B cell (primary cell): ENCODE measurements at regions not wholly inside any gene's neighbourhood (a gene's known extent, or its start where the extent isn't known, plus 50 kb on each side); places are given as distances from the start of the nearest gene placed in this dataset.
A peak's percentile ranks its signal among the peaks of the same experiment; 100 is the strongest.

Experiments
- ATAC-seq: fragments of 200-7000 bp; cut with Tn5 transposase; one replicate; pipeline ENCODE4 v1.10.0; 2021; ENCODE audit warnings: low read depth, mild to moderate bottlenecking, moderate number of reproducible peaks, moderate library complexity
- CTCF ChIA-PET: fragments of 350-600 bp; sonication (Branson Sonifier 250); formaldehyde crosslinking; loops from one replicate; lab custom pipeline; 2021; ENCODE audit warnings: antibody characterized with exemption, inconsistent platforms; lab: Charles Lee
- POLR2A ChIA-PET: fragments of 350-600 bp; sonication (Branson Sonifier 250); formaldehyde crosslinking; loops from one replicate; lab custom pipeline; 2021; ENCODE audit warnings: antibody characterized with exemption; lab: Charles Lee
- DNase-seq: peaks from one replicate; pipeline ENCODE4 v3.0.0; 2013
- H2AFZ ChIP-seq: 2 replicates; pipeline ENCODE4 v1.6.1; 2012; ENCODE audit warnings: mild to moderate bottlenecking, low read depth, low read length; ENCODE audit not compliant: insufficient read depth, poor library complexity, severe bottlenecking
- H3K27ac ChIP-seq, 2 donors: 1 replicate in 1 of 2; 2 replicates in 1 of 2; pipeline ENCODE4 v1.5.1; 2012 to 2013; ENCODE audit warnings: low read length in 2 of 2, mild to moderate bottlenecking in 2 of 2, moderate library complexity in 1 of 2
- H3K27me3 ChIP-seq, 4 experiments: fragments of 200-600 bp in 1 of 4; sonication (generic) in 1 of 4; replicated peaks in 1 of 4; 1 replicate in 2 of 4; 2 replicates in 2 of 4; pipeline versions ENCODE4 v1.6.1 to v1.7.0; 2013 to 2016; ENCODE audit warnings: low read length in 3 of 4, mild to moderate bottlenecking in 2 of 4, mixed read lengths in 1 of 4, moderate library complexity in 1 of 4; ENCODE audit not compliant: insufficient read depth in 4 of 4, control insufficient read depth in 3 of 4; ENCODE audit errors: control extremely low read depth in 1 of 4
- H3K36me3 ChIP-seq, 2 experiments: replicated peaks in 1 of 2; 1 replicate in 1 of 2; 2 replicates in 1 of 2; pipeline versions ENCODE4 v1.6.1 to v1.7.1; 2013; ENCODE audit warnings: low read length in 1 of 2; ENCODE audit not compliant: insufficient read depth in 2 of 2, control insufficient read depth in 1 of 2; ENCODE audit errors: control extremely low read depth in 1 of 2, extremely low read depth in 1 of 2
- H3K4me1 ChIP-seq, 2 donors: fragments of 200-600 bp in 1 of 2; sonication (generic) in 1 of 2; 1 replicate in 1 of 2; 2 replicates in 1 of 2; pipeline versions ENCODE4 v1.5.1 to v1.6.1; 2013 to 2017; ENCODE audit warnings: low read length in 2 of 2; ENCODE audit not compliant: control insufficient read depth in 2 of 2, insufficient read depth in 2 of 2
- H3K4me2 ChIP-seq: replicated peaks from 2 replicates; pipeline ENCODE3; 2012; ENCODE audit warnings: mild to moderate bottlenecking, low read depth, low read length; ENCODE audit not compliant: poor library complexity, severe bottlenecking
- H3K4me3 ChIP-seq, 5 experiments: fragments of 200-600 bp in 1 of 5; sonication (generic) in 1 of 5; 1 replicate in 3 of 5; 2 replicates in 2 of 5; pipeline versions ENCODE4 v1.5.1 to v1.7.0; 2011 to 2016; ENCODE audit warnings: low read length in 4 of 5, mild to moderate bottlenecking in 4 of 5, low read depth in 2 of 5, control low read depth in 1 of 5, moderate library complexity in 1 of 5; ENCODE audit not compliant: insufficient read depth in 1 of 5; ENCODE audit errors: control extremely low read depth in 1 of 5, extremely low read depth in 1 of 5
- H3K79me2 ChIP-seq: fragments of 200-600 bp; sonication (generic); one replicate; pipeline ENCODE4 v1.6.0; 2016; ENCODE audit warnings: low read length; ENCODE audit not compliant: control insufficient read depth, insufficient read depth
- H3K9ac ChIP-seq: fragments of 200-600 bp; sonication (generic); 2 replicates; pipeline ENCODE4 v1.6.1; 2017; ENCODE audit warnings: mild to moderate bottlenecking, low read length, moderate library complexity
- H3K9me3 ChIP-seq, 3 donors: one replicate each; pipeline versions ENCODE4 v1.6.1 to v1.7.1; 2013; ENCODE audit warnings: low read length in 2 of 3; ENCODE audit not compliant: control insufficient read depth in 2 of 3, insufficient read depth in 1 of 3; ENCODE audit errors: control extremely low read depth in 1 of 3
- H4K20me1 ChIP-seq: 2 replicates; pipeline ENCODE4 v1.6.0; 2012; ENCODE audit warnings: mild to moderate bottlenecking, low read length; ENCODE audit not compliant: insufficient read depth, control insufficient read depth, poor library complexity, severe bottlenecking
- H3K27ac Mint-ChIP-seq: one replicate; pipeline ENCODE4 v1.8.0; 2021; ENCODE audit warnings: mixed read lengths
- H3K27me3 Mint-ChIP-seq: one replicate; pipeline ENCODE4 v1.8.0; 2021; ENCODE audit warnings: mixed read lengths
- H3K4me1 Mint-ChIP-seq: one replicate; pipeline ENCODE4 v1.8.0; 2021; ENCODE audit warnings: mixed read lengths
- H3K4me3 Mint-ChIP-seq: one replicate; pipeline ENCODE4 v1.8.0; 2021; ENCODE audit warnings: mixed read lengths
- H3K9me3 Mint-ChIP-seq: one replicate; pipeline ENCODE4 v1.8.0; 2022; ENCODE audit warnings: mixed read lengths; ENCODE audit not compliant: insufficient read depth
- EZH2 ChIP-seq: IDR thresholded peaks from 2 replicates; pipeline ENCODE4 v1.6.1; 2012; ENCODE audit warnings: borderline replicate concordance, low read depth, mild to moderate bottlenecking, moderate library complexity, low read length; ENCODE audit not compliant: insufficient read depth, poor library complexity, severe bottlenecking
- WGBS: methylation state at CpG from one replicate; pipeline ENCODE4 v1.1.5; 2013; ENCODE audit warnings: missing lambda C conversion rate; ENCODE audit not compliant: insufficient coverage; 5-methylcytosine and 5-hydroxymethylcytosine counted together
- intact Hi-C: fragments of 100-400 bp; cut with micrococcal nuclease; formaldehyde crosslinking; loops from one replicate; pipeline ENCODE4 v1.10.0; 2022
- TF ChIP-seq, protein P1 (sequence below): fragments of 200-600 bp; IDR thresholded peaks from one replicate; pipeline ENCODE4 v1.8.0; 2022; ENCODE audit warnings: antibody characterized with exemption, mild to moderate bottlenecking

- no peak overlapping the region for H3K4me3 ChIP-seq
- TF ChIP-seq EZH2, result no peak
- TF ChIP-seq, protein P1, sequence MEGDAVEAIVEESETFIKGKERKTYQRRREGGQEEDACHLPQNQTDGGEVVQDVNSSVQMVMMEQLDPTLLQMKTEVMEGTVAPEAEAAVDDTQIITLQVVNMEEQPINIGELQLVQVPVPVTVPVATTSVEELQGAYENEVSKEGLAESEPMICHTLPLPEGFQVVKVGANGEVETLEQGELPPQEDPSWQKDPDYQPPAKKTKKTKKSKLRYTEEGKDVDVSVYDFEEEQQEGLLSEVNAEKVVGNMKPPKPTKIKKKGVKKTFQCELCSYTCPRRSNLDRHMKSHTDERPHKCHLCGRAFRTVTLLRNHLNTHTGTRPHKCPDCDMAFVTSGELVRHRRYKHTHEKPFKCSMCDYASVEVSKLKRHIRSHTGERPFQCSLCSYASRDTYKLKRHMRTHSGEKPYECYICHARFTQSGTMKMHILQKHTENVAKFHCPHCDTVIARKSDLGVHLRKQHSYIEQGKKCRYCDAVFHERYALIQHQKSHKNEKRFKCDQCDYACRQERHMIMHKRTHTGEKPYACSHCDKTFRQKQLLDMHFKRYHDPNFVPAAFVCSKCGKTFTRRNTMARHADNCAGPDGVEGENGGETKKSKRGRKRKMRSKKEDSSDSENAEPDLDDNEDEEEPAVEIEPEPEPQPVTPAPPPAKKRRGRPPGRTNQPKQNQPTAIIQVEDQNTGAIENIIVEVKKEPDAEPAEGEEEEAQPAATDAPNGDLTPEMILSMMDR, result no peak
- DNase-seq (no peak), ATAC-seq (no peak)
- H3K9me3 Mint-ChIP-seq, result no peaks in the 10 kb centered on the region
- no peaks in the 10 kb centered on the region for H3K4me1 ChIP-seq
- no peaks in the 10 kb centered on the region for H3K36me3 ChIP-seq
- peaks cover 0 to 3% (median 0%) of the 10 kb centered on the region in 3 donors for H3K9me3 ChIP-seq
- H3K27ac Mint-ChIP-seq, result no peak overlapping the region
- no peak overlapping the region for H3K9ac ChIP-seq
- intact Hi-C loops, result no loop called here
- ChIA-PET CTCF (no interaction called here), POLR2A (no interaction called here)
- H3K4me2 ChIP-seq, result no peak overlapping the region
- H3K4me1 Mint-ChIP-seq, result no peaks in the 10 kb centered on the region
- no peaks in the 10 kb centered on the region for H3K79me2 ChIP-seq
- no peaks in the 10 kb centered on the region for H3K27me3 Mint-ChIP-seq
- no peak overlapping the region for H3K4me3 Mint-ChIP-seq
- no peak overlapping the region for H2AFZ ChIP-seq
- H3K27me3 ChIP-seq, result no peaks in the 10 kb centered on the region
- H4K20me1 ChIP-seq, result no peaks in the 10 kb centered on the region
- no peak overlapping the region for H3K27ac ChIP-seq
Measured at GRCh38 chr4:179981161-179981560, 2262.0 kb upstream of the TENM3 start.

DNA sequence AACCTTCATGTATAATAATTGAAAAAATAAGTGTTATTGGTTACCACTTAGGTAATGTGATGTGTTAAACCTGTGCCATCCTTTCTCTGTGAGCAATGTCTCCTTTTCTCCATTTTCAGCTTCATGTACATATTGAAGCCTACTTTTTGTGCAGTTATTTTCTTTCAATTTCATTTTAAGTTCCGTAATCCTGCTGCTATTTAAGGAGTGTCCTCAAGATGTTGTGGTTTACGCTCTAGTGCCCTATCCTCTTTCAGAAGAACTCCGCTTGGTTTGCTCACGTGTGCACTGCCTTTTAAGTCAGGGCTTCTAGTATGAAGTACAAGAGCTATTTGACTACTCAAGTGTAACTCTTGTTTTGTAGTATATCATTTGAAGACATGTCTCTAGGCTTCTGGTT, 2253.2 kb upstream of the TENM3 start:
- H3K9me3 Mint-ChIP-seq, result peaks cover 3% of the 10 kb centered on the region
- ATAC-seq (peak; percentile 84), DNase-seq (peak; percentile 85)
- H4K20me1 ChIP-seq, result no peaks in the 10 kb centered on the region
- no CpG with 5 or more reads among the region's 4 CpGs for WGBS
- peaks cover 6 to 24% of the 10 kb centered on the region in 2 donors for H3K4me1 ChIP-seq
- peak overlapping the region; percentile 2 for H3K9ac ChIP-seq
- peak overlapping the region in 1 of 5 experiments; percentile 37 for H3K4me3 ChIP-seq
- peak overlapping the region; percentile 35 for H3K27ac Mint-ChIP-seq
- no peaks in the 10 kb centered on the region for H3K79me2 ChIP-seq
- H3K36me3 ChIP-seq, result no peaks in the 10 kb centered on the region
- no peak for TF ChIP-seq EZH2
- TF ChIP-seq, protein P1, result no peak
- H3K27me3 Mint-ChIP-seq, result no peaks in the 10 kb centered on the region
- intact Hi-C loops, result no loop called here
- no peaks in the 10 kb centered on the region for H3K9me3 ChIP-seq
- POLR2A ChIA-PET, result no interaction called here
- CTCF ChIA-PET, result interaction anchor here (0.7 kb wide), 1 partner anchor 39 kb away, joined by 3 read pairs; no protein-coding TSS in a partner anchor
- H3K4me3 Mint-ChIP-seq, result peak overlapping the region; percentile 40
- H3K27ac ChIP-seq, result peak overlapping the region; percentile 28 to 42
- H2AFZ ChIP-seq, result peak overlapping the region; percentile 39
- no peaks in the 10 kb centered on the region for H3K27me3 ChIP-seq
- peaks cover 17% of the 10 kb centered on the region for H3K4me1 Mint-ChIP-seq
- H3K4me2 ChIP-seq, result peak overlapping the region; percentile 59
